GM08714 (cell line): ENCODE measurements at regions not wholly inside any gene's neighbourhood (a gene's known extent, or its start where the extent isn't known, plus 50 kb on each side); places are given as distances from the start of the nearest gene placed in this dataset.

Experiments used
- H3K4me3 ChIP-seq: fragments of 200-500 bp; sonication (Bioruptor generic); 2 replicates; pipeline ENCODE4 v1.5.1; 2014; ENCODE audit warnings: mild to moderate bottlenecking, low read length, inconsistent platforms
- ZNF274 ChIP-seq: IDR thresholded peaks from 2 replicates; pipeline ENCODE4 v1.6.1; 2012; ENCODE audit warnings: mild to moderate bottlenecking, low read depth, low read length

DNA sequence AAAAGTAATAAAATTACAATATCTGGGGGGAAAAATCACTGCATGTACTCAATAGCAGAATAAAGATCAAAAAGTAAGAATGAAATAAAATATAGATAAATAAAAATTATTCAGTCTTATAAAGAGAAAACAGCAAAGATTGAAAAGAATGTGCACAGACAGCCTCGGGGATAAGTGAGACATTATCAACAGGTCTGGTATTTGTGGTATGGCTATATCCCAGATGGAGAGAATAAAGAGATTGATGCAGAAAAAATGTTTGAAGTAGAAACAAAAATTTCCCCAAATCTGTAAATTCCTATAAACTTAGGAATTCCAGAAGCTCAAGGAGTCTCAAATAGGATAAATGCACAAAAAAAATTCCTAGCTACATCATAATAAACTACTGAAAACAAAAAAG, 74.5 kb upstream of the LUZP2 start:
- TF ChIP-seq ZNF274: no peak
- H3K4me3 ChIP-seq: no peak overlapping the region

DNA sequence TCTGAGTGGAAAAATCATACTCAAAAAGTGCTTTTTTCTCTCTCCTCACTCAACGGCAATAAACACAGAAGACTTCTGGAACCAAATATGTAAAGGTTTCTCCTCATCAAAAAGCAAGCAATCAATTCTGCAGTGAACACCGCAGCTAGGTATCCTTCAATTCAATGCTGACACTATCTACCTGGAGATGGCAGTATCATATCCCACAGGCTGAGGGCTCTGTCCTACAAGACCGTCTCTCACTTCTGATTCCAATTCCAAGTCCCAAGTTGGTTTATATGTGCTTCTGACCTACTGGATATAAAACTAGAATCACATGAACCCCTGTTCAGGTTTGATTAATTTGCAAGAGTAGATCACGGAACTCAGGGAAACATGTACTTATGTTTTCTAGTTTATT, 59.7 kb upstream of the LUZP2 start:
- TF ChIP-seq ZNF274: no peak
- H3K4me3 ChIP-seq: no peak overlapping the region
